RPMI7951 (cell line): ENCODE measurements at regions not wholly inside any gene's neighbourhood (a gene's known extent, or its start where the extent isn't known, plus 50 kb on each side); places are given as distances from the start of the nearest gene placed in this dataset.

Source experiments
- DNase-seq: peaks from one replicate; pipeline ENCODE4 v3.0.0-alpha.2; 2012; ENCODE audit warnings: low read depth

- peak; percentile 25 for DNase-seq
These were observed 52.4 kb downstream of the CBLL2 start for GRCh38 chrX:22325096-22325495.

DNA sequence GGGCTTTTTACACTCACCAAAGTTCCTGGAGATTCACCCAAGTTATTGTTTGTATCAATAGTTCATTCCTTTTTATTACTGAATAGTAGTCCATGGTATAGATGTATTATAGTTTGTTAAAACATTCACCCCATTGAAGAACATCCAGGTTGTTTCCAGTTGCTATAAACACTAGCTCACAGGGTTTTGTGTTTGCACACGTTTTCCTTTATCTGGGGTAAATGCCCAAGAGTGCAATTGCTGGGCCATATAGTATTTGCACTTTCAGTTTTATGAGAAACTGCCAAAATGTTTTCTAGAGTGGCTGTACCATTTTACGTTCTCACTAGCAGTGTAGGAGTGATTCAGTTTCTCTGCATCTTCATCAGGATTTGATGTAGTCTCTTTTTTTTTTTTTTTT lies 57.1 kb downstream of the CBLL2 start:
- DNase-seq = no peak

DNA sequence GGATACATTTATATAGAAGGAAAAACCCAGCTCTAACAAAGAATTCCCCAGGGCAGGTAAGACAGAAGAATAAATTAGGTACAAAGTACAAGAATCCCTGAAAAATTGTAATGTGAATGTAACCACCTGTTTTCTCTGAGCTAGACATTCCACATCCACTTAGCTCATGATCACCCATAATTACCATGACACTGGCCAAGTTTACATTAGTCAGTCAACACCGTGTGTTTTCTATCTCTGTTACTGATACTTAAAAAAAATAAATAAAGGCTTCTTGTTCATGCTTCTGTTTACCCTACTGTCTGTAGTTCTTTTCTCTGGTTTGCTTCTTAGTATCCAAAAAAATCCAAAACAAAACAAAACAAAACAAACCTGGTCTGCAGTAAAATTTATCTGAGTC lies 66.0 kb downstream of the CBLL2 start:
- DNase-seq = peak; percentile 10

DNA sequence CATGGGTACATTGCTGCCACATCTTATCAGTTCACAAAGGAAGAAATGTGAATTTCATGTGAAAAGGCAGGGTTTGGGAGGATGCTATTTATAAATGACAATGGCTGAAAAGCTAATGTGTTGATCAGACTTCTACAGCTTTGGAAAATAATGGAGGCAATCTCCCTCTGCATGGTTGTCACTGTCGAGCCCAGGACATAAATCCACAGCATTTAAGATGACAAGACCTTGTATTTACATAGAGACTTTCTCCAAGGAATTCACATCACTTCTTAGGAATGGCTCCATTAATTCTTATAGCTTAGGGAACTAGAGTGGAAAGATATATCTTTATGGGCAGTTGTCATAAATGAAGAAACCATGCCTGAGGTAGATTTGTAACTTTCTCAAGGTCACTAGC lies 66.7 kb downstream of the CBLL2 start:
- no peak for DNase-seq

DNA sequence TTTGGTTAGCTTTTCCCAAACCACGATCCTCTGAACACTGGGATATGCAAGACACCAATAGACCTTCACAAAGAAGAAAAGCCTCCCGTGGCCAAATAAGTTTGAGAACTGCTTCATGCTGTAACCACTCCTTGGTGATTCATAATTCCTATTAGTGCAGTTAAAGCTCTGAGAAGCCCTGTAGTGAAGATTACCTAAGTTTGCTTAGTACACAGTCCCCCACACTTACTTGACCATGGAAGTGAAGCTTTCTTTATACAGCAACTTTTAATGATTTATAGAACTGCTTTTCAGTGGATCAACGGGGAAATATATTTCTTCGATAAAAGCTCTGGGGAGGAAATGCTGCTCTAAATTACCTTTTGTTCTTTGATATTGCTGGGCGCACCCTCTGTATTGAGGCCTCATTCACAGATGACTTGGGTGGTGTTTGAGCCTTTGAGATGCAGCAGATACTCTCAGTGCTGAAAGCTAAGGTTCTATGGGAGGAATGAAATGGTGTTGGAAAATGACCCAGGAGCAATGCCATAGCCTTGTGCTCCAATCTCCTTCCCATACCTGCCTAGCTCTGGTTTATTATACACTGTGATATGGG lies 67.4 kb downstream of the CBLL2 start:
- DNase-seq = no peak

DNA sequence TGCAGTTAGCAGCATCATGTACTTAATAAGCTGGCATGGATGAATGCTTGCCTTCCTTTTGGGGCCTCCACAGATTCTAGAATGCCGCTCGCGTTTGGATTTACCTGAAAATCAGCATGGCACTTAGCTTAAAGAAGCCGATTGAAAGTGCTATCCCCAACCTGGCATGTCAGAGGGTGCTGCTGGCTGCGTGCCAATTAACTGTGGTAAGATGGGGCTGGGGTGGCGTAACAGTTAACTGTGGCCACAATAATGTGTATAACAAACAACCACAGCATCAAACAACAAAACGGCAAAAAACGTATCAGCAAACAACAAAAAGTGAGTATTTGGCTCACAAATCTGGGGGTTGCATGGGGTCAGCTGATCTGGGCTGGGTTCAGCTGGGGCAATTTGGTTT lies 70.5 kb downstream of the CBLL2 start:
- no peak for DNase-seq

DNA sequence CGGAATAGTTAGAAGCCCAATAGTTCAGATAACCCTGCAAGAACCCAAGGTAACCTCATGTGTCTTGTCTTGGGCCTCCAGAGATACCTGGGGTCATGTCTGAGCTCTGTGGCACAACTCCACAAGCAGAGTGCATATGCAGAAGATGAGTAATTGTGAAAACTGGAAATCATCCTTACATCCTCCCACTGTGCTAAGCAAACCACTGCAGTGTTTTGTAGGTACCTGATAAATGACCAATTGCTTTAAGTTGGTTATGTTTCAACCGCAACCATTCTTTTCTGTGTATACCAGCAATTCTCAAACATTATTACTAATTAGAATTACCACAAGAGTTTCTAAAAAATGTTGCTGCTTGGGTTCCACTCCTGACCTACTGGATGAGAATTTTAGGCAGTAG lies 73.2 kb downstream of the CBLL2 start:
- DNase-seq = no peak

DNA sequence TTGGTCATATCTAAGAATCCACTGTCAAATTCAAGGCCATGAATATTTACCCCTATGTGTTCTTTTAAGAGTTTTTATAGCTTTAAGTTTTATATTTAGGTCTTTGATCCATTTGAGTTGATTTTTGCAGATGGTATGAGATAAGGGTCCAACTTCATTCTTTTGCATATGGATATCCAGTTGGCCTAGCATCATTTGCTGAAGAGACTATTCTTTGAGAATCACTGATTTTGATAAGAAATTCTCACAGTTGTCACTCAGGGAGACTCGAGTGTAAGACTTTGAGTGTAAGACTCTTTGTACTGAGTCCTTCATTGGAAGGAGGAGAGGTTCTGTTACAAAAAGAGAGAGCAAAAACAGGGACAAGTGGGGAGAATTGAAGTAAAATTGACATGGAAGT lies 74.8 kb downstream of the CBLL2 start:
- DNase-seq = no peak

- DNase-seq = no peak
These were observed 76.4 kb downstream of the CBLL2 start for GRCh38 chrX:22349116-22349515.

GRCh38 chrX:22351076-22351475 lies 78.4 kb downstream of the CBLL2 start:
- no peak for DNase-seq

GRCh38 chrX:22351966-22352365 lies 79.3 kb downstream of the CBLL2 start:
- DNase-seq = no peak

- DNase-seq = no peak
These were observed 84.9 kb downstream of the CBLL2 start for GRCh38 chrX:22357621-22358020.

DNA sequence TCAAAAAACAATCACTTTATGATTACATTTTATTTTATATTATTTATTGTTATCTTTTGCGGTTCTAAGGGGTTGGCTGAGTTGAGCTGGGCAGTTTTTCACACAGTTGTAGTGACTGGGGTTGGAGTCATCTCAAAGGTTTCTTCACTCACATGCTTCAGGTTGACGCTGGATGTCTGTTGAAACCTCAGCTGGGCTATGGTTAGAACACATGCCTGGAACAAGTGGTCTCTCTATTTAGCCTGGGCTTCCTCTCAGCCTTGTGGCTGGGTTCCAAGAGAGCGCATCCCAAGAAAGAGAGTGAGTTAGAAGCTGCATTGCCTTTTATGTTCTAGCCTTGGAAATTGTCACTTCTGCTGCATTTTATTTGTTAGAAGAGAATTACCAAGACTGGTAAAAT lies 87.4 kb downstream of the CBLL2 start:
- no peak for DNase-seq

GRCh38 chrX:22365460-22365859 lies 92.7 kb downstream of the CBLL2 start:
- peak; percentile 60 for DNase-seq

DNA sequence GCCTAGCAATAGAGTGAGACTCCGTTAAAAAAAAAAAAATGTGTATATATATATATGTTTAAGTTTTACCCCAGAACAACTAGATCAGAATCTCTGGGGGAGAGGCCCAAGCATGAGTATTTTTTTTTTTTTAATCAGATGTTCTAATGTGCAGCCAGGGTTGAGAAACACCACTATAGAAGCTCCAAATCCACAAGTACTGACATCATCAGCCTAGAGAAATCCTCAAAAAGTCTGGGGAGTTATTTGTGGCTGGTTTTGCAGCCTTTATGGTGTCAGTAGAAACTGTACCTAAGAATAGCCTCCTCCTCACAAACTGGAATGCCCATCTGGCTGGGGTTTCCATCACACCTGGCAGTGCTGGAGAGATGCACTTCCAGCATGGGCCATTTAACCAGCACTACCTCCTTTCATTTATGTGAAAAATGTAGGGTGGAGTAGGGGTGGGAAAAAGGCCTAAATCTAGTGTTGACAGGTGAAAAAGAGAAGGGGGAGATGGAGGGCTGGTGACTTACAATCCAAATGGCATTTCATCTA lies 93.5 kb downstream of the CBLL2 start:
- DNase-seq = no peak

DNA sequence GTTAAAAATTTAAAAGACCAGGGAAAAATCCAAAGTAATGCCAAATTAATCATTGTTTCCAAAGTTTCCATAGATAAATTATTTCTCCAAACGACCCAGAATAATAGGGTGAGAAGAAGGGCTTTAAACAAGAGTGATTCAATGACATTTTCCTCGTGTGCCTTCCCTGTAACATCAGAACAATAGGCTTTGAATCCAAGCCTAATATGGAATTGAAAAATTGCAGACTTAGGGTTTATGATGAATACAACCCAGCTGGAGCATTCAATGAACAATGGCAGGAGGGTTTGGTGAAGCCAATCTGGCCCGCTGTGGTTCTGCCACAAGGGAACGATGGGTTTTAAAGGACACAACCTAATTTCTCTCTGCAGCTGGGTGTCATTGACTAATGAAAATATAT lies 94.2 kb downstream of the CBLL2 start:
- no peak for DNase-seq

GRCh38 chrX:22373094-22373493 lies 100.4 kb downstream of the CBLL2 start:
- DNase-seq = no peak

DNA sequence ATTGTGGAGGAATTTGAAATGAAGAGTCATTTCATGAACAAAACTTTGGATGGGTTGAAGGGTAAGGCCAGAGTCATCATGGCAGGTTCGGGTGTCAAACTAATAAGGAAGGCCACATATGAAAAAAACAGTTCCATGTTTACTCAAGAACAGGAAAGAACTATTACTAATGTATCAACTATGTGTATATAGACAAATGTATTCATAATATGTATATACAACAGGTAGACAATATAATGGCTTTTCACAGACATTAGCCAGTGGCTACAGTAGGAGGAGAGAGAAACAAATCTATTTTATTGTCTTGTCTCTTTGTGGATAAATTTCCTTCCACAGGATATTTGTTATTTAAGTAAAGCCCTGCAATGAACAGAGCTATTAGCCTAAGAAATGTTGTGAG lies 101.1 kb downstream of the CBLL2 start:
- no peak for DNase-seq

DNA sequence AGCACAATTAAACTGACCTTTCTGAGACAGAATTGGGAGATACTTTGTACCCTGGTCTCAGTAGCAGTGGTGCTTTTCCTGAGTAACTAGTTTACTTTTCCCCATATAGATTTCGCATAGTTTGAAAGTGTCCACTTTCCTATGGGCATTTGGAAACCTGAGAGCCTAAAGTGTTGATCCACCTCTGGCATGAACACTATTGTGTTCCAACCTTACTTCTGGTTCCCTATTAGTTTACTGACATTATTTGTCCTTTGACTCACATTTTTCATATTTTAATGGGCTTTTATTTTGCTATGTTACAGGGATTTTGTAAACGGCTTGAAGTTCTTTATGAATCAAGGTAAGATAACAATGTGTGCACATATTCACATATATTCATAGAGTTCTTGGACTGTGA lies 103.7 kb downstream of the CBLL2 start:
- no peak for DNase-seq

- DNase-seq = no peak
These were observed 105.6 kb downstream of the CBLL2 start for GRCh38 chrX:22378296-22378695.

DNA sequence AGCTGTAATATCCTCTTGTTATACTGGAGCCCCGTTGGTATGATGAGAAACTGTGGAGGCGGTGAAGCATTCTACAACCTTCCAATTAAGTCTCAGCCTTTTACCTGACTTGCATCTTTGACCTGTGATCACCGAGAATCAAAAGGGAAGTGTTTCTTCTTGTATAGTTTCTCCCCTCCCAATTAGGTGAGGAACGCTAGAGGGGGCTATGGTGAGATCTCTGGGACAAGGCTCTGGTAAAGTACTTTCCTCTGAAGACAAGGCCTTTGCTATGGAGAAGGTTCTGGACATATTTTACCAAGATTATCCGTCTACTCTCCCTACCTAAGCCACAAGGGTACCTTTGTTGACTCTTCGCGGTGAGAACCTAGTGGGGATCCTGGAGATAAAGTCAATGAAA lies 111.3 kb downstream of the CBLL2 start:
- DNase-seq = no peak

DNA sequence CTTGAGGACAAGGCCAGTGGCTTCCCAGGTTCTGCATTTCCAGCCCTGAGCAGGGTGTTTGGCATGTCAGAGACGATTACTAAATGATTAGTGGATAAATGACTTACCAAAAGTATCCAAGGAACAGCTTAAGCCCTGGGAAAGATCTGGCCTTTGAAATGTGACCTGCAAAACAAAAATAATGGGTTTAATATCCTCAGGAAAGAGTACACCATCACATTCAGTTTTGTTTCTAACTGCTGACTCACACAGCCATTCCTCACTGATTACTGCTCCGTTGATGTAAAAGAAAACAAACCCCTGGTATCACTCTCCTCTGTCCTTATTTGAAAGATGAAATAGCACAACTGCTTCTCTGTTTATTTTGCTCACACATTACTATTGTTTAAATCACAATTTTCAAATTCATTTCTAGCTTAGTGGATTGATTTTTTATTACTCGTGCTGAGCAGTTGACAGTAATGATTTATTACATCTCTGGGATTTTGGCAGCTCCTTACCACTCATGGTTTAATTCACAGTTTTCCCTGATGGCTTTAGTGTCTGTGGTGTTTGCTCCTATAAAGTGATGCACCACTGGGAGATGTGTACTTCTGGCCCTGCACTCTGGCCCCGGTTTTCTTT lies 117.0 kb downstream of the CBLL2 start:
- DNase-seq = peak; percentile 35

GRCh38 chrX:22392133-22392948 lies 119.6 kb downstream of the CBLL2 start:
- DNase-seq = no peak
